NCI-H748 (cell line): ENCODE measurements at regions not wholly inside any gene's neighbourhood (a gene's known extent, or its start where the extent isn't known, plus 50 kb on each side); places are given as distances from the start of the nearest gene placed in this dataset.

Source experiments
- DNase-seq: peaks from one replicate; lab custom pipeline; 2025; ENCODE audit not compliant: unreplicated experiment; lab: John Stamatoyannopoulos, UW

- DNase-seq, result no peak
Measured at GRCh38 chr11:15793043-15793996, 563.0 kb downstream of the SOX6 start.

- DNase-seq, result no peak
Measured at GRCh38 chr11:15794361-15795150, 561.8 kb downstream of the SOX6 start.

- DNase-seq, result no peak
Measured at GRCh38 chr11:15795378-15795777, 561.0 kb downstream of the SOX6 start.

- no peak for DNase-seq
Measured at GRCh38 chr11:15800111-15800800, 556.1 kb downstream of the SOX6 start.

- DNase-seq, result no peak
Measured at GRCh38 chr11:15801126-15801525, 555.2 kb downstream of the SOX6 start.

- DNase-seq, result no peak
Measured at GRCh38 chr11:15801616-15802015, 554.7 kb downstream of the SOX6 start.

- peak; percentile 35 for DNase-seq
Measured at GRCh38 chr11:15805726-15806125, 550.6 kb downstream of the SOX6 start.

GRCh38 chr11:15806217-15806616 is 550.1 kb downstream of the SOX6 start:
- DNase-seq, result no peak

GRCh38 chr11:15807827-15808226 is 548.5 kb downstream of the SOX6 start:
- no peak for DNase-seq

GRCh38 chr11:15810082-15810481 is 546.3 kb downstream of the SOX6 start:
- DNase-seq, result no peak

GRCh38 chr11:15810525-15810924 is 545.8 kb downstream of the SOX6 start:
- DNase-seq, result no peak

- no peak for DNase-seq
Measured at GRCh38 chr11:15815246-15816195, 540.8 kb downstream of the SOX6 start.

- peak; percentile 6 for DNase-seq
Measured at GRCh38 chr11:15816260-15816871, 540.0 kb downstream of the SOX6 start.

- DNase-seq, result no peak
Measured at GRCh38 chr11:15817001-15817400, 539.3 kb downstream of the SOX6 start.

- DNase-seq, result no peak
Measured at GRCh38 chr11:15818132-15818842, 538.1 kb downstream of the SOX6 start.

GRCh38 chr11:15819679-15820286 is 536.6 kb downstream of the SOX6 start:
- peak; percentile 73 for DNase-seq

- DNase-seq, result no peak
Measured at GRCh38 chr11:15821451-15821850, 534.9 kb downstream of the SOX6 start.

GRCh38 chr11:15824060-15824459 is 532.3 kb downstream of the SOX6 start:
- DNase-seq, result no peak
